Fibroblast of peridontal ligament (primary cell): ENCODE measurements at regions not wholly inside any gene's neighbourhood (a gene's known extent, or its start where the extent isn't known, plus 50 kb on each side); places are given as distances from the start of the nearest gene placed in this dataset.

ENCODE experiments used
- DNase-seq: peaks from one replicate; pipeline ENCODE4 v3.0.0-alpha.2; 2010; ENCODE audit errors: extremely low read depth

DNA sequence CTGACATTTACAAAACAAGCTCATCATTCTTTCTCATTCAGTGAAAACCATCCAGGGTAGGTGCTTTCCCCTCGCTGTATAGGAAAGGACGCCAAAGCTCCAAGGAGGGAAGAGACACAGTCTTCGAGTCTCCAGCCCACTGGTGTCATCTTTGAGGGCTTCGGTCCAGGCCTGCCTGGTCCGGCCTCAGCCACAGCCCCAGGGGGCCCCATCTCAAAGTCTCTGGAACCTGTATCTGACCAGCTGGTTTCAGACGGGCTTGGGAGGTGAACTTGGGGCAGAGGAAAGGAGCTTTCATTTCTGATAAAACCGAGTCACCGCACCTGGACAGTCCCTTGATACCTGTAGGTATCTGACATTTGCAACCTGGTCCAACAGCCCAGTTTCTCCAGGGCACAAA lies 229.5 kb upstream of the RTL1 start:
- no peak for DNase-seq

DNA sequence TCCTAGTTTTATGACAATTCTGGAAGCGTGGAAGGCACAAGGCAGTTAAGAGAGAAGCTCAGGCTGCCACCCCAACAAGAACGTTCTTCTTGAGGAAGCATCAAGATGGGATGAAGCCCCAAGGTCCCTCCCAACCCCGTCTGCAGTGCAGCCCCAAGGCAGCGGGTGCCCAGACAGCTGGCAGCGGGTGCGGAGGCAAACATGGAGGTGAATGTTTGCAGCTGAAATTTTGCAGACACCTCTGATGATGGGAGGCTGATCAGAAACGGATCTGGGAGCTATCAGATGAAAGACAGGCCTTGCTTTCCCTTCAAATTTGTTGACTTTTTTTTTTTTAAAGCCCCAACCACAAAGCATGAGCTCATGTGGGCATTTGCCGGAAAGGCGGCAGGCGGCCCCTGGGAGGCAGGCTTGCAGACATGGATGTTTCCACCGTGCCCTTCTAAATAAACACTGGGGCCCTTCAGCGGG lies 230.7 kb upstream of the RTL1 start:
- DNase-seq = no peak

DNA sequence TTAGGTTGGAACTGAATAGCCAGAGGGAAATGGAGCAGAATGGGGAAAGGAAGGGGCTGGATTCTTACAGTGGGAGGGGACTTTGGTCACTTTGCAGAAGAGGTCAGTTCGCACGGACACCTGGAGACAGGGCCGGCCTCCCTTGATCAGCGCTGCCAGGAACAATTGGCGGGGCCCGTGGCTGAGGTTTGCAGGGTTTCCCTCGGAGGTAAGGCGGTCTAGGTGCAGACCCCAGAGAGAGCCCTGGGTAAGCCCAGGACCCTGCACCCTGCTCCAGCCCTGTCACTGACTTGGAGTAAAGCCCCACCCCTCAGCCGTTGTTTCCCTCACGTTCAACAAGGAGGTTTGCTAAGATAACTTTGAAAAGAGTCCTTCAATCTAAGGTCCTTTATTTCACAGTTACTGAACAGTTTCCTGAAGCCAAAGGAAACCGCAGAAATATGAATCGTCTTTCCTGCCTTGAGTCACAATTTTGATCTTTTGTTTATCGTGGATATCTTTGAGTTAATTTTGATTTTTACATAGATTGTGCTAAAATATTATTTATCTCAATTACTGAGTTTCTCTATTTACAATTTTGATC lies 231.4 kb upstream of the RTL1 start:
- DNase-seq = no peak

DNA sequence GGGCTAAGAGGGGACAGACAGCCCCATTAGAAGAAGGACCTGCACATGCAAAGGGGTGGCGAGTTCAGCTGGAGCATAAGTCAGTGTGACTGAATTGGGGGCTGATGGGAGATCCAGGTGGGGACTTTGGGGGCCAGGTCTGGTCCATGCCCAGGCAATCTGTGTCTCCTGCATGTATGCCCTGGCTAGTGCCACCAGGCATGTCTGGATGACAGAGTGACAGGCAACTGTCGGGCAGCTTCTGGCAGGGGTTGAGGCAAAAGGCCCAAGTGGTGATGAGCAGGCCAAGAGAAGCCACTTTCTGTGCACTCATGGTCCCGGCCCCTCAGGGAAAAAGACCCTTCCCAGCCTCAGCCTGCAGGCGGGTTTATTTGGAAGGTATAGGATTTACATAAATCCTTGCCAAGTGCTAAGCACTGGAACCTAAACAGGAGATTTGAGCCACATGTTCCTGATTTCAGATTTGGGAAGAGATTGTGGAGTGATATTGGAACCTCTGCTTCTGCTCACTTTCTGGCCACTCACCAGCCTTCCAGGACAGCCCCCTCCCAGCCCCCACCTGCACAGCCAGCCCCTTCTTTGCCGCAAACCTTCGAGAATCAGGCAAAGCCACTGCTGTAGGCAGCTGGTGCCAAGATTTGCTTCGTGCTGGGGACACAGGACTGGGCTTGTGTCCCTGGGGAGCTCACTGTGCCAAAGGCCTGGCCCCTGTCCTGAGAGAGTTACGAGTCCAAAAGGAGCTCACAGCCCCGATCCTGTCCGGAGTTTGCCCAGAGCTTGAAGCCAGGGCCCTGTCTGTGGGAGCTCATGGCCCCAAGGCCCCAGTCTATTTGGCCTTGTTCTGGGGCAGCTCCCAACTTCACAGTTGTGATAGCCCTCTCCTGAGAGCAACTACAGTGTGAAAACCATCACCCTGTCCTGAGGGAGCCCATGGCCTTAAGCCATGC lies 232.5 kb upstream of the RTL1 start:
- DNase-seq = no peak

DNA sequence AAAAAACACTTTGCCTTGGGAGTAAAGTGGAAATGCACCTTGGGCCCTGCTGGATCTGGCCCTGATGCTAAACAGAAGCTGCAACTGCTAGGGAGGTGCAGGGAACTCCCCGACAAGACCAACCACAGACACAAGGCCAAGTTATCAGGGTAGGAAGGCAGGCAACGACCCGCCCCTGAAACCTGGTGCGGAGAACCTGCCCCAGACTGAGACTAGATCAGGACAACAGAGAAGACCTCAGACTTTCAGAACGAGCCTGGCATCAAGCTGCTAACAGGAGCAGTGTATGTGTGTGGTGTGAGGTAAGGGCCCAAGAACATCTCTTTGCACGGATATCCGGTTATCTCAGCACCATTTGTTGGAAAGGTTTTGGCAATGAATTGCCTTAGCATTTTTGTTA lies 233.7 kb upstream of the RTL1 start:
- no peak for DNase-seq

DNA sequence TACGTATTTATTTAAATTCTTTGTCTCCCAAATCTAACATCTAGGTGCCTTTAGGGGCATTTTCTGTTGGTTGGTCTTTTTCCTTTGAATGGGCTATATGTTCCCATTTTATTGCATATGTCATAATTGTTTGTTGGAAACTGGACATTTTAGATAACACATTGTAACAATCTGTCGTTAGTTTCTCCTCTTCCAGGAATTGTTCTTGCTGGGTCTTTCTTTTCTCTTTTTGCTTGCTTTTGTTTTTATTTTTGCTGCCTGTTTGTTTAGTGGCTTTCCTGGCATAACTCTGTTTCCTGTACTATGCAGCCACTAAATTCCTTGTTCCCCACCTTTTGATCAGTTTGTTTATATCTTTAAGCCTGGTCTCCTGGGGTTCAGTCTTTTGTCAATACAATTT lies 244.3 kb upstream of the RTL1 start:
- no peak for DNase-seq

DNA sequence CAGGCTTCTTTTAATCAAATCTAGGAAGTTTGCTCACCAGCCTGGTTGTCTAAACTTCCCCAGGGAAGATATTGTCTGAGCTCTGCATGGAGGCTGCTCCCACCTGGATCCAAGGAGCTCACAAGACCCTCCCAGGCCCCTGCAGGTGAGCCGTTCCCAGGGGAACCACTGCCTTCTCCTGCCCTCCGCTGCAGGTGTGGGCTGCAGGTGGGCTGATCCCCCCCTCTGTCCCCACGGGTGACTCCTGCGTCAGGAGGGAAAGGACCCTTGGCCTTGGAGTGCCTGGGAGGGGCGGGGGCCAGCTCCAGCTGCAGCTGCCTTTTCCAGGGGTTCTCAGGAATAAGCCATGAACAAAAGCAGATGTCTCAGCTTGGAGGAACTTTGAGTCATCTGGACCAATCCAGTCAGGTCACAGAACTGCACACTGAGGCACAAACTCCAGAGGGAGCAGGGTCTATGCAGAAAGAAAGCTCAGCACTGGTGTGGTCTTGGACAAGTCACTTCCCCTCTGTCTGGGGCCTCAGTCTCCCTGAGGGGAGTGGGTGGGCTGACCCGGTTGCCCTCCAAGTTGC lies 246.6 kb upstream of the RTL1 start:
- no peak for DNase-seq

DNA sequence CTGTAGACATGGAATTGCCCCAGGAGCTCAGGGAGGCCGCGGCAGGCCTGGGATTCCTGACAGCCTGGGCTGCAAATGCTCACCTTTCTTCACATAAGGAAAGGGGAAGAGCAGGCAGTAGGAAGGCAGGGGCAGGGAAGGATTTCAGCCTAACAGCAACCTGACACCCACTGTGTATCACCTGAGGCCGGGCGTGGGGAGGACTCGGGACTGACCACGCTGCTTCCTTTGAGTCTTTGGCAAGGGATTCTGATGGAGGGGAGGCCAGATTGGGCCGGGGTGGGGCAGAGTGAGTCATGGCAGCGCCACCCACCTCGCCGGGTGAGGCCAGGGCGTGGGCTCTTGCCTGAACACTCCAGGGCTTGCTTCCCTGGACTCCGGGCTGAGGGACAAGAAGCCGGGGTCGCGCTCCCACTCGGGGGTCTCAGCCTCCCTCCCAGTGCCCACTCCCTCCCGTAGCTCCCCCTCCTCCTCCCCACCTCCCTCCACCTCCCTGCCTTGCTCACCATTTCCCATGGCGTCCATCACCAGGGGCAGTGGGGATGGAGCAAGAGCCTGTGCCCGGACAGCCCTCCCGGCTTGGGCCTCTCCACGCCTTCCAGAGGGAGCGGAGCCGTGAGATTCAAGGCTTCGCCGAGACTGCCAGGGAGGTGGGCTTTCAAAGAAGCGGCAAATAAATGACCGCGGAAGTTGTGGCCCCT lies 247.9 kb upstream of the RTL1 start:
- DNase-seq = no peak

DNA sequence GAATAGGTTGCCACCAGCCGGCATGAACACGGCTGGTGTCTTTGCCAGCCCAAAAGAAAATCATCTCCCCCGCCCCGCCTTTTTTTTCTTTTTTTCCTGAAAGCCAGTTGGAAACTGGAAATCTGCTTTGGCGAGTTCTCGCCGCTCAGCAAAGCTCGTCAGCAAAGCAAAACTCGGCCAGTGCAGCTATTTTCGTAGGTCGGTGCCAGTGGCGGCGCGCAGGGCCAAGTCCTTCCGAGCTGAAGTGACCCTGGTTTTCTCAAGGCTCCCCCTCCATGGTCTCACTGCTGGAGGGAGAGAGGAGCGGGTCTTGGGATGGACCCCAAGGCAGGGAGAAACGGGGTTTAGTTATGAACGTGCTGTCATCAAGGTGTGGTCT lies 248.4 kb upstream of the RTL1 start:
- DNase-seq = no peak

DNA sequence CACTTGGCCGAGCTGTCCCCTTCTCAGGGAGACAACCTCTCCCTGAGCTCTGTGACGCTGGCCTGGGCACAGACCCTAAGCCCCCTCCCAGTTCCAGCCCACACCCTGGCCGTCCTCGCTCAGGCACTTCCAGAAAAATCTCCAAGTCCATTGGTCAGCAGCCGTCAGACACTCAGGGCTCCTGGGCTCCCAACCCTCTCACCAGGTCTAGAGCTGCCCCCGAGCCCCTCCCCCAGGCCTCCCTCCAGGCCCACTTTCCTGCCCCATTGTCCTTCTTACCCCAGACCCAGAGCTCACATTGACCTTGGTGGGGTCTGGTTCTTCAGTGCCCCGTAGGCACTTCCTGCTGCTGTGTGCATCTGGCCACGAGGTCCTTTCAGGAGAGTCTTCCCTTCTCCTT lies 249.3 kb upstream of the RTL1 start:
- DNase-seq = no peak

DNA sequence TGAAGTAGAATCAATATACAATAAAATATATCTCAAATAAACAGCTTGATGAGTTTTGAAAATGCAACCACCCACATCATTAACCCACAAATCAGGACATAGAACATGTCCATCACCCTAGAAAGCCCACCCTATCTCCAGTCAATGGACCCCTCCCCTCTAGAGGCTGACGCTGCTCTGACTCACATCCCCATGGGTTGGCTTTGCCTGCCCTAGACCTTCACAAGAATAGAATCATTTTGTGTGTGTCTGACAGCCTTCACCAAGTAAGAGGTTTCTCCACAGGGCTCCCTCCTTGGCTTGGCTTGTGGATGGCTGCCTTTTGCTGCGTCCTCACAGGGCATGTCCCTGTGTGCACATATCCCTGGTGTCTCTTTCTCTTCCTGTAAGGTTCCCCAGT lies 250.2 kb upstream of the RTL1 start:
- no peak for DNase-seq

DNA sequence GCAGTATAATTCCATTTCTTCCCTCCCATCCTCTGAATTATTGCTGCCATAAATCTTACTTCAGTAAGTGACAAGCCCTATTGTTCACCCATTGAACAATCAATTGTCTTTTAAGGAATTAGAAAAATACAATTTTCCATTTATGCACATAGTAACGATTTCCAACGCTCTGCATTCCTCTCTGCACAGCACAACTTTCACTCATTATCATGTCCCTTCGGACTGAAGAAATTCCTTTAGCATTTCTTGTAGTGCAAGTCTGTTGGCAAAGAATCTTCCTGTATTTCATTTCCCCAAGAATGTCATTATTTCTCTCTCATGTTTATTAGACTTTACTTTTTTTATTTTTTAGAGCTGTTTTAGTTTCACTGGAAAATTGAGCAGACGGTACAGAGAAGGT lies 252.1 kb upstream of the RTL1 start:
- no peak for DNase-seq

DNA sequence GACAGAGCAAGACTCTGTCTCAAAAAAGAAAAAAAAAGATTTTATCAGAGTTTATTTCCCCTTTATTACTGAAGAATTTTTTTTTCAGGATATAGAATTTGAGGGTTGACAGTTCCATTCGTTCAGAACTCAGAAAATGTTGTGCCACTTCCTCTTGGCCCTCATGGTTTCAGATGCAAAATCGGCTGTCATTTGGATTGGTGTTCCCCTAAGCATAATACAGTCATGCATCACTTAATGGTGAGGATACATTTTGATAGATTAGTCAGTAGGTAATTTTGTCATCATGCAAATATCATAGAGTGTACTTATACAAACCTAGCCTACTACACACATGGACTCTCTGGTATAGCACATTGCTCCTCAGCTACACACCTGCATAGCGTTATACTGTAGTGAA lies 263.9 kb upstream of the RTL1 start:
- DNase-seq = no peak

DNA sequence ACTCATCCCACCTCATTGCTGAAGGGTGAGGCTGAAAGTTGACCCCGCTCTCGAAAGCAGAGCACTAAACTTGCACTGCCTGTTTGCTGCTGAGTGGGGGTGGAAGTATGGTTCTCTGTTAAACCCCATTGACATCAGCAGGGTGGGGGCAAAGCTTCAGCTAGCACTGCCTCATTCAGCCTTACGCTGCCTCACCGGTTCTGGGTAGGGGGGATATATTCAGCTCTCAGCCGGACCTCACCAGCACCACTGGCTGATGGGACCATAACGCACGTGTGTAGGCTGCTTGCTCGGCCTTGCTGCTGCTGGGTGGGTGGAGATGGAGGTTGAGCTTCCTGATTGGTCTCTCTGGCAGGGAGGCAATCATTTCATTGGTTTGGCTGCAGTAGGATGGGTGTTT lies 265.7 kb upstream of the RTL1 start:
- DNase-seq = no peak

DNA sequence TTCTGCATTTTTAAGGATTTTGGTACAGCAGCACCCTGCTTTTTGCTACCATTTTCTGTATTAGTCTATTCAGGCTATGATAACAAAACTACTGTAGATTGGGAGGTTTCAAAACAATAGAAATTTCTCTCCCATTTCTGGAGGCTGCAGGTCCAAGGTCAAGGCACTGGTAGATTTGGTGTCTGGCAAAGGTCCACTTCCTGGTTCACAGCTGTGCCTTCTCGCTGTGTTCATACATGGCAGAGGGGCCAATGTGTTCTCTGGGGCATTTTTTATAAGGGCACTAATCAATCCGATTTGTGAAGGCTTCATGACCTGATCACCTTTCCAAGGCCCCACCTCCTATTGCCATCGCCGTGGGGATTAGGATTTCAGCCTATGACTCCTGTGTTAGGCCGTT lies 268.1 kb upstream of the RTL1 start:
- DNase-seq = no peak

DNA sequence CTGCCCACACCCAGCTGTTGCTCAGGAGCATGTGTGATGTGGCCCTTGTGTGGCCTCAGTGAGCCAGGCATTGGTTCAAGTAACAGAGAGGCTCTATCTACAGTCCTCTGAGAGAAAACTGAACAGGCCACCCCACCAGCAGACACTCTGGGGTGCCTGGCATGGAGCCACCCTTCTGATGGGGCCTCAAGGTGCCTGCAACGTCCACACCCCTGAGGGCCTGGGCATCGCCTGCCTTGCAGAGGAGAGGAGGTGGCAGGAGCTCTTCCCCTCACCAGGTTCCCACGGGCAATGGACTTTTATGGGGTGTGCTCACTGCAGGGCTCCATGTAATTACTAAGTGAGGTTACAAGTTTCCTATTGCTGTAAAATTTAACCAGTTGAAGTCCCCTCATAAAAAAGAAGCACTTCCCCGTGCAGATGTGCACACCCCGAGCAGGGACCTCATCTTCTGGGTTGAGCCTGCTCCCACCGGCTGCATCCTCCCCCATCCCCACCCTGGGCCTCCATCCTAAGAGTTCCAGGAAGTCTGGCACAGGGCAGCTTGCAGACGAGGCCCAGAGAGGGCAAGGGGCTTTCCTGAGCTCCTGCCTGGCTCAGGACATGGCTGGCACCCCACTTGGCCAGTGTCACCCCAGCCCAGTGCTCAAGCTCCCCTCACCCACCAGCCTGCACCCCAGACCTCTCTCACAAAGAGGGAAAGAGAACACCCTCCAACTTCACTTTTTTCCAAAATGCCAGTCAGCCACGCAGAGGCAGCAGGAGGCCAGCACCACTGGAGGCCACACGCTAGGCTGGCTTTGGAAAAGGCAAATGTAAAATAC lies 270.4 kb upstream of the RTL1 start:
- no peak for DNase-seq

DNA sequence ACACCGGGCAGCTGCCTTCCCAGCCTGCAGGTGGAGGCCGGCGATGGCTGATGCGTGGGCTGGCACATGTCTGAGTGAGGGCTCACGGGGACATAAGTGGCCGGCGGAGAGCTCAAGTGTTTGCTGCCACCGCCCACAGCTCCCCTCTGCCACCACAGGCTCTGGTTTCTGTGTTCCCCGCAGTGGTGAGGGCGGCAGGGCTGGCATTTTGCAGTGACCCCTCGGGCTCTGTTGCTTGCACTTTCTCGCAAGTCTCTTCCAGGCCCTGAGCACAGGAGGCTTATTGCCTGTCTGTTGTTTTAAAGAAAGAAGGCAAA lies 271.0 kb upstream of the RTL1 start:
- DNase-seq = no peak

DNA sequence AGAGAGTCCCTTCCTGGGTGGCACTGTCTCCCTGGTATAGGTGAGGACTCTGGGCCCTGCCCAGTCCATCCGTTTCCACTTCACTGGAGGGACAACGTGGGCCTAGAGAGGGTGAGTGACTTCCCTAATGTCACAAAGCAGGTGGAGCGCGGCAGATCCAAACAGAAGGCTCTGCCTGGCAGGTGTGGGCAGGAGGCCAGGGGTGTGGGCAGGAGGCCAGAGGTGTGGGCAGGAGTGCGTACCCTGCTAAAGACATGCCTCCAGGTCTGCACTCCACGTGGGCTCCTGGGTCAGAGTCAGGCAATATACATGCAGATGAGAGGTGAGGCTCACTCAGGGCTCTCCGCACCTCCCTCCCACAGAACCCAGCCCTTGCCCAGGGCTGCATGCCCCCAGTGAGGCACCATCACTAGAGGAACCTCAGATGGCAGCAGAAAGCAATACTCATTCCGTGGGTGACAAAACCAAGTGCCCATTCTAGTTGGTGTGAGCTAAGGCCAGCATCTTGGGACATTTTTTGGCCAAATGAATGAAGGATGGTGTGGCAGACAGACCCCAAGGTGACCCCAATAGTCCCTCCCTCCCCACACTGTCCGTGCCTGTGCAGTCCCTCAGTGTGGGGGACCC lies 271.6 kb upstream of the RTL1 start:
- no peak for DNase-seq

DNA sequence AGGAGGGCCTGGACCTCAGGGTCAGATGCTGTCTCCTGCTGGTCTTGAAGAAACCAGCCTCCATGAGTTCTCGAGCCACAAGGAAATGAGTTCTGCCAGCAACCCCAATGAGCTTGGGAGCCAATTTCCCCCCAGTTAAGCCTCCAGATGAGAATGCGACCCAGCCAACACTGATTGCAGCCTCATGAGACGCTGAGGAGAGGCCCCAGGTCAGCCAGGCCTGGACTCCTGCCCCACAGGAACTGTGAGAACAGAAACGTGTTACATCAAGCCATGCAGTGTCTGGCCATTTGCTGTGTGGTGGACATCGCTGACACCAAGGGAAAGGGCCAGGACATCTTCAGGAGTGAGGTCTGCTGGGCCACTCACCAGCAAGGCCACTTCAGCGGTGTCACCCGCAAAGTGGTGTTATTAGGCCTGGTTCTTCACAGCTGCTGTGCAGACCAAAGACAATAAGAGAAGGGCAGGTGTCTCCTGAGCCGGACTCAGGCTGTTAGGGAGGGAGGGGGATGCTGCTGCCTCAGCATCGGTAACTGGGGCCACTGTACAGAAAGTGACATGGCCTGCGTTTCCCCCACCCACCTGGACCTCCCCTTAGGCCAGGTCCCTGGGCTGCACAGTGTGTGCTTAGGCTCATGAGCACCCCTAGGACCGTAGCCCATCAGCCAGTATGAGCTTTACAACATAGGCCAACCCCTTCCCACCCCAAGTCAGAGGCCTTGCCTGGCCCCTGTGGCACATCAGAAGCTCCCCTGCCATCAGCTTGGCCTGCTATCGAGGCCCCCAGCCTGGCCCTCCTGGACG lies 272.4 kb upstream of the RTL1 start:
- DNase-seq = no peak

DNA sequence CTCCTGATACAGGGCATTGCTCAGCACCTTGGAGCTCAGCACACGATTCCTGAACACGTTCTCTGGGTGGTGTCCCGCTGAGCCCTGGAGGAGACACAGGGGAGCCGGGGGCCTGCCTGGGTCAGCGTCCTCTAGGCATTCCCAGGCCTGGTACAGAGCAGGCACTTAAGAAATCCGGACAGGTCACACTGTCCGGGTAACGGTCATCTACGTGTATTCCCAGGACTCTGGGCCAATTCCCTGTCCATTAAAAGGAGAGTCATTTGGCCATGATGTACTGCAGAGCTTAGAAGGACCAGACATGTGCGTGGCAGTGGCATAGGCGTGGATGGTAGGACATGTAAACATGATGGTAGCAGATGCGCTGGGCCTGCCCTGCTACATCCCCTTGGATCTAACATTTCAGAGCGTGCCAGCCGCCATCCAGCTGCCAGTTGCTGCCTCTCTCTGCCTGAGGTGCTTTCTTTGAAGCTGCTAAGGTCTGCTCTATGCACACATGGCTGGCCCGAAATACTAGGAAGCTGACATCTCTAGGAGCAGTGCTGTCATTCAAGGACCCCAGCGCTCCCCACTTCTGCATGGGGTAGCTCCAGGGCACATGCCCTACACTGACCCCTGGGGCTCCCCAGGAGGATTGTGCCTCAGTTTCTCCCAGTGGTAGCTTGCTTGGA lies 273.1 kb upstream of the RTL1 start:
- no peak for DNase-seq
